ENCODE measurements at regions not wholly inside any gene's neighbourhood (a gene's known extent, or its start where the extent isn't known, plus 50 kb on each side); places are given as distances from the start of the nearest gene placed in this dataset.

DNA sequence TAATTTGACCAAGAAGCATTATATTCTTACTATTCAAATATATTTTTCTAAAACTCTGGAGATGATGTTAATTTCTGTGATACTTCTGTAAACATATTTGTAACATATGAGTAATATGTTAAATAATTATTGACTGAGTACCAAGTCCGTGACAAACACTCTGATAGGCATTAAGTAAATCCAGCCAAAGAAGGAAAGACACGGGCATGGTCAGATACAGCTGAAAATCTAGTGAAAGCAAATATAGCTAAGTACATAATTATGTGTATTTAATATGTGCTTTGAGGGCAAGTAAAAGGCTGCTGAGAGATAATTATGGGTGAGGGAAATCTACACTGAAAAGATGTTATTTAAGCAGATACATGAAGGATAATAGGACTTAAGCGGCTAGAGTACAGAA, 1263.6 kb upstream of the ADGRL3 start:
- no peak for DNase-seq

DNA sequence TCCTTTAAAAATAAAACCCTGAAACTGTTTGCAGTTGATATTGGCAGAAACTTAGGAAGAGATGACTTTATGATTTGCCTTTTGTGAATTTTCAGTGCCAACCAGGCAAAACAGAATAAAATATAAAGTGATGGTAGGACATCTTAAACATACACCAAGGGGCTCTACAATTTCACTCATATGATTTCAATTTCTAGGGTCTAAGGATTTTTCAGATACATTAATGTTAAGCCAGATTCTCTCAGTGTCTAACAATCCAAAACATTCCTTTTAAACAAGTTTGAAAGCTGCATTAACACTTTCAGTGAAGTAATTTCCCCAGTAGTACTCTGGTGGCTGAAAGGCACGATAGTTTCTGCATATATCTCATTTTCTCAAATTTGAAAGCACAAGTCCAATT, 1262.0 kb upstream of the ADGRL3 start:
- DNase-seq: no peak

DNA sequence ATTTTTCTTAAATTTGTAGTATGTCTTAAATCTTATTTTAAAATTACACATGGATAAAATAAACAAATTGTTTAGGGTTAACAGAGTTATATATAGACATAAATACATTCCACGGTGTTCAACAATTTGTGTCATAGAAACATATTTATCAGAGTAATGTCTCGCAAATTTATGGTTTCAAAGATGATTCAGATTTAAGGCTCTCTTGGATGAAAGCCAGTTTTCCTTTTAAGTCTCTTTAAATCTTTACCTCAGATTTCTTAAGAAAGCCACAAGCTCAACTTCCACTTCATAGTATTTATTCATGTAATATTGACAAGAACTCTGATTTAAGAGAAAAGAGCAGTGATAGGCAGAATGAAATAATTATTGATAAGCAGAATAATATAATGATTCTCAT, 1254.8 kb upstream of the ADGRL3 start:
- no peak for DNase-seq

DNA sequence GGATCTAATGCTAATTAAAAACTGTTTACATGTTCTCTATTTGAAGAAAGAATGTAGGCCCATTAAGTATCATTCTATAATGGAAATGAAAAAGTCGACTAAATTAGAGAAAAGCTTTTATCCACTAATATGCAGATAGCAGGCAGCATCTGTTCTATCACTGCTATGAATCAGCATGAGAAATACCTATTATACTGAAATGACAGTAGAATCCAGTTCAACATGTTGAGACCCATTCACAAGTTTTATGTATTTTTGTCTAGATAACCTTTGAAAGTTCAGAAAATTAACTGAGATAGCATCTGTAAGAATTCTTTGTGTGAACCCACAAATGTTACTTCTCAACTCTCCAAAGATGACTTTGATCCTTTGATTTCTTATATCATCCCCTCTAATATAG, 1254.4 kb upstream of the ADGRL3 start:
- DNase-seq: no peak

DNA sequence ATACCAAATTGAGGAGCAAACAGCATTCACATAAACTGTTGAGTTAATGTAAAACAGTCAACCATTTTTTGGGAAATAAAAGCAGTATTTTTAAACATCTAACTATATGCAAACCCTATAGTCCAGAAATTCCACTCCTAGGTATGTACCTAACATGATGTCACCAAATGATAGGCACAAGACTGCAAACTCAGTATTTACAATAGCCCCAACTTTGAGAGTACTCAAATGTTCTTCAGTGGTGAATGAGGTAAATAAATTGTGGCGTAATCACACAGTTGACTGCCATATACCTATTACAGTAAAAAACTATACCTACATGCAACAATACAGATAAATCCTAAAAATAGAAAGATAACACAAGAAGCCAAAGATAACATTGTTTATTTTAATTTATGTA, 1243.8 kb upstream of the ADGRL3 start:
- DNase-seq: no peak

DNA sequence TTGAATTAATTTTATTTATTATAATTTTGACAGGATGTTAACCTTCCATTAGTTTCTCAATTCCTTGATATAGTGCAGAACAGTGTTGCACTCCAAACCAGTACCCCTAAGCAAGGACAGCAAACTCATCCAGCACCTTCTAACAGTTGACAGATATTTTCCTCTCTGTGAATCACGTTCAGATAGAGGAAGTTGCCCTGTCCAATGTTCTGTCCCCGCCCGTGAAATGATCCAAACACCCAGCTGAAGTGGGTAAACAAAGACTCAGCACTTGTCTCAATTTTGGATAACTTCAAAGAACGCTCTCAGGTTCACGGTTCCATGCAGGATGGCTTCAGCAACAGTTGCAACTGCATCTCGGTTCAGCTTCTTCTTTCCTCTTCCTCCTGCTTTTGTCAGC, 1240.0 kb upstream of the ADGRL3 start:
- no peak for DNase-seq

DNA sequence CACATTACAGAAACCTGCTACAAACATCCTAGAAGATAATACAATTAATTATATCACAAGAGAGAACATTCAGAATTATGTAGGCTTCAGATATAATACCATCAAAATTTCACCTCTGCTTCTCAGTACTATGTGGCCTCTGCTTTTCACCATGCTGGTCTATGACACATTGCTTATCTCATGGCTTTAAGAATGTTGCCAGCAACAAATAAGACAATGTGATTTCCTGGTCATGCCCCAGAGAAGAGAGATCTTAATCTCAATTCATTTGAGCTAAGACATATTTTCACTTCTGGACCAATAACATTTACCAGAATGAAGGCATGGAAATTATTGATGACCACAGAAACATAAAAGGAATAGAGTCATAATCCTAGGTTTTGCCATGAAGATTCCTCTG, 1233.4 kb upstream of the ADGRL3 start:
- DNase-seq: no peak

DNA sequence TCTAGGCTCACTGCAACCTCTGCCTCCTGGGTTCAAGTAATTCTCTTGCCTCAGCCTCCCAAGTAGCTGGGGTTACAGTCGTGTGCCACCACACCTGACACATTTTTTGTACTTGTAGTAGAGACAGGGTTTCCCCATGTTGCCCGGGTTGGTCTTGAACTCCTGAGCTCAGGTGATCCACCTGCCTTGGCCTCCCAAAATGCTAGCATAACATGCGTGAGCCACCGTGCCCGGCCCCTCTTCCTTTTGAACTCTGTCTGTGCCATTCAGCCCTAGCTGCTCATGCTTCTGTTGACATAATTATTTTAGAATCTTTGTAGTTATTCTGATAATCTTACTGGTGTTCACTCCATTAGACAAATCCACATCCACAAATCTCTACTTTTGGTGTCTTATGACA, 1231.3 kb upstream of the ADGRL3 start:
- no peak for DNase-seq

DNA sequence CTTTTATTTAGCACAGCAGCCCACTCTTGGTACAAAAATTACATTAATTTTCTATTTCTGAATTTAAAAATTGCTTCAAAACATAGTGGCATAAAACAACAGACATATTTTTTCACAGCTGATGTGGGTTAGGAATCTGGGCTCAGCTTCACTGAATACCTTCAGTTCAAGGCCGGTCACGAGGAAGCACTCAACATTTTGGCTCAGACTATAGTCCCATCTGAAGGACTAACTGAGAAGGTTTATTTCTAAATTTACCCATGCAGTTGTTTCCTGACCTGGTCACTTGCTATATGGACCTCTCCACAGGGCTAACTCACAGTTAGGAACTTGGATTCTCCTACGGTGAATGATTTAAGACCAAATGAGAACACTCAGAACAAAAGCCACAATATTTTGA, 1230.2 kb upstream of the ADGRL3 start:
- DNase-seq: no peak

DNA sequence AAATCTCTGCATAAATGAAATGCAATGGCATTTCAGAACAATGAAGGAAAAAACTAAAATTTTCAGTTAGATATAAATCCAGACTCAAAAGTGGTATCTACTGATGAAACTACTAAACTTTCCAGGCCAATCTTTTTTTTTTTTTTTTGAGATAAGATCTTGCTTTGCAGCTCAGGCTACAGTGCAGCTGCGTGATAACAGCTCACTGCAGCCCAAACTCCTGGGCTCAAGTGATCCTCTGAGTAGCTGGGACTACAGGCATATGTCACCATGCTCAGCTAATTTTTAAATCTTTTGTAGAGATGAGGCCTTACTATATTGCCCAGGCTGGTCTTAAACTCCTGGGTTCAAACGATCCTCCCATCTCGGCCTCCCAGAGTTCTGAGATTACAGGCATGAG, 1228.2 kb upstream of the ADGRL3 start:
- DNase-seq: no peak

DNA sequence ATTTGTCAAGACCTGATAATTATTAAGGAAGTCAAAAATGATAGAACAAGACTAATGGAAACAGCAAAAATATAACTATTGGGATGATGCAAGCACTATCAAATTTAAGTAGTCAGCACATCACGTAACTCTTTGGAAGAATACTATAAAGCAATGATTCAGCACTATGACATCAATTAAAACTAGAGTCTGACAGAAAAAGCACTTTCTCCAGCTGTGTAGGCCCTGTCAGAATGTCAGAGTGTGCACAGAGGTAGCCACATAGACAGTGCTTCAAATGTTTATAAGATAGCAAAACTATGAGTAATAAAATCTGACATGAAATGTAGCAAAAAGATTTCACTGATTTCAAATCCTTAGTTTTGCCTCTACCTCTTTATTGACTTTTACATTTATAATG, 1226.6 kb upstream of the ADGRL3 start:
- DNase-seq: no peak

DNA sequence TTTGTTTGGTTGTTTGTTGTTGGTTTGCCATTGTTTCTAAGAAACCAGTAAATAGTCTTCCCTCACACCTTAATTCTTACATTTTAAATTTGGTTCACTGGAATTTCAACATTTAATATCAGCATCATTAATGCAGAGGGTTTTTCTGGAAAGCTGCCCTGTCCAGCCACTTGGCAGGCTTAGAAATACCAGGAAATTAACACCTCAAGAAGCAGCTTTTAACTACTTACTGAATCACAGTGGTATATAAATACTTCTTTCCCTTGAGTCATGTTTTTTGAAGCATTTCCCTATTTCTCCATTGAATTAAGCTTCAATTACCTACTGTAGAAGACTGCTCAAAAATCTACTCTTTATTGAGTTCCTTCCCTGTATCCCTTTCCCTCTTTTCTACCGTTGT, 1221.1 kb upstream of the ADGRL3 start:
- DNase-seq: no peak

DNA sequence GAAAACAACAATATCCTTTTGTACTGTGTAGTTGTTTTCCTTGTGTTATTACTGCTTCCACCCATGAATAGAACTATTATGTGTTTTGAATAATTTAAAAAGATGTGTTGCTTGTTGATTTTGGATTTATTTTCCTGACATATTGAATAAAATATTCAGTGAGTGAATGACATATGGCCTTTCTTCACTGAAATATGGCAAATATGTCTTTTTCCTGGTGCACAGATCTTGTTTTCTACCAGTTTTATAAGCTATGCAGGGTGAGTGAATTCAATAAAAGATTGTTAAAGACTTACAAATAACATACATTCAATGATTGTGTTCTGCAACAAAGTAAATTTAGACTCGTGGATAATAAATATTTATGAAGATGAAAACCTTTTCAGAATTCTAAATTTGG, 1216.3 kb upstream of the ADGRL3 start:
- DNase-seq: no peak

DNA sequence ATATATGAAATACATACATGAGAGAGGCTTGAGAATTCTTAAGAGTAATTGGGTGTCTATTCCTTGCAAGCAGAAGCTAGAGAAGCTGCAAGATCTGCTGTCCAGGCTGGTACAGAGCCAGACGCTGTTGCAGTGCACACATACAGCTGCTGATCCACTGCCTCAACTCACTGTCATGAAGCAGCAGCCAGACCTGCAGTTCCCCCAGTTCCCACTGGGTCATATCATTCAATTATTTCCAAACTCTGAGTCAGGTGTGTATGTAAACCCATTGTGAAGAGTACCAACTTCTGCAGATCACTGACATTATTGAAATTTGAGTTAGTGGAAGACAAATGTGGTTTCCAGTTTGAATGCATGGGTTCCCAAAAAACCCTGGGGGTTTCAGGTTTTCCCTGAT, 1212.8 kb upstream of the ADGRL3 start:
- DNase-seq: no peak

DNA sequence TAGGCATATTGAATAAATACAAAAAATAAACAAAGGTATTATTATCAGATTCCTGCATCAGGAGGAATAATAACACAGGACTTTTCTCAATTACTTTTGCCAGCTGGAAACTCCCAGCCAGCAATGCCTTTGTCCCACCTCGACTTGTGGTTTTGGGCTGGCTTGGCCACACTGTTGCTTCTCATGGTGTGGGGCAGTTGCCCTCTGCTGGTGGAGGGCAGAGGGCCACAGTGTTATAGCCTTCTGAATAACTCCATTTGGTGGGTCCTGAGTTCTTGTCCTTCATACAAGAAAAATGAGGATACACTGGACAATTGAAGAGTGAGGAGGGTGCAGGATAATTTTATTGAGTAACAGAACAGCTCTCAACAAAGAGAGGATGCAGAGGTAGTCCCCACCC, 1206.0 kb upstream of the ADGRL3 start:
- DNase-seq: no peak

DNA sequence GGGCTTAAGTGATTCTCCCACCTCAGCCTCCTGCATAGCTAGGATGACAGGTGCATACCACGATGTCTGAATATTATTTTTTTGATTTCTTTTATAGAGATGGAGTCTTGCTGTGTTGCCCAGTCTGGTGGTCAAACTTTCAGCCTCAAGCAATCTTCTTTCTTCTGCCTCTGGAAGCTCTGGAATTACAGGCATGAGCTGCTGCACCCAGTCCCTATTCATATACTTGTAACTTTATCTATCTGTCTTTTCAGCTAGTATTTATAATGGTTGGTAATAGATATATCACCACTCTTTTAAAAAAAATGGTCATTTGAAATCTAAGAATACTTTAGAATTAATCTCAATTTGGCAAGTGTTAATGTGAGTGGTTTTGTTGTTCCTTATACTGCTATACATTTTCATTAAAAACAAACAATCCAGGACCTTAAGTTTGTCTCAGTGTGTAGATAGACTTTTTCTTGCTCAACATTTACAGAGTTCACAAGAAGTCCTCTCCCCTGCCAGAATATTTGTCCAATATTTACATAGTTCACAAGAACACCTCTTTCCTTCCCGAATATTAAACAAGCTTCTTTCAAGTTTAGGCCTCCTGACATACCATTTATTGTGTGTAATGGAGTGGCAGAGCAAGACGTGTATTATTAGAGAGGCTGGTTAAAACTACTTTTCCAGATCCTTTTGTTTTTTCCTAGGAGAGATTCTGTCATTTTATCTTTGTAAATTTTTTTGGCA, 1197.4 kb upstream of the ADGRL3 start:
- DNase-seq: no peak

DNA sequence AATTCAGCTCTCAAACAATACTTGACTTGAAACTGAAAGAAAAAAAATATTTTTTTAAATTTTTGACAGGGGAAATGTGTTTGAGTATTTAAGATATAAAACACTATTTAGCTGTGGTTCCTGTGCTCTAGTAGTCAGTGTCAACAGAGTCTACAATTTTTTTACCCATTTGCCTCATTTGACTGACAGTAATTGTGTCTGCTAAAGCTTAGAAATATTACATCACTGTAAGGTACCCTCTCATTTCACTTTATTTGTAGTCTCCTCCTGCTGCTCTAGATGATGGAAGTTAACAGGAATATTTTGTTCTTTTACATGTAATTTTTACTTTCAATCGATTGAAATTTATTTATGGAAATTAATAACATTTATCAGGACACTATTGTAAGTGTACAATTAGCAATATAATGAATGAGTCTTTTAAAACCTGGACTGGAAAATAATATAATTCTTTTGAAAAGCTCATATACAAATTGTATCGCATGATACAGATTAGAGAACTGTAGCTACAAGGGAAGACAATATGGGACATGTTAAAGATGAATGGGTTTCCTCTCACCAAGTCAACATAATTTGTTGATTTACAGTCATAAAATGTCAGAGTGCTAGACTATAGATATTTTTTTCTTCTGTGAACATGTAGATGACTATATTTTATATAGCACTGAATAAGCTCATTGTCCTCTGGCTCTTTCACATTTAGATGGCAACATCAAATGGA, 1186.5 kb upstream of the ADGRL3 start:
- DNase-seq: no peak

DNA sequence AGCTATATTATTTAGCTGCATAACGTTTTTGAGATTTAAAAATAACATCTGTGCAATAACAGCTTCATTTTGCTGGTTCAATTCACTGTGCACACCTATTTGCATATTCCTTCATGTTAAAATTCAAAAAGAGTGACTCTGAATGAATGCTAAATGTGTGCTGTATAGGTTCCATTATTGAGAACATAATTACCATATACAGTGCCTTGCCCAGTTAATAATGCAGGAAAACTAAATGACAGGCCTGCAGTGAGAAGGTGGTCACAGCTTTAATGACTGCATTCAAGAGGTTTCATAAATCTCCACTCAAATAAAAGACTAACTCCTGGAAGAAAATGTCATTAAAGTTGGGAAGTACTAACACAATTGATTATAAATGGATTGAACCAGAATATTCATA, 1183.2 kb upstream of the ADGRL3 start:
- DNase-seq: no peak

DNA sequence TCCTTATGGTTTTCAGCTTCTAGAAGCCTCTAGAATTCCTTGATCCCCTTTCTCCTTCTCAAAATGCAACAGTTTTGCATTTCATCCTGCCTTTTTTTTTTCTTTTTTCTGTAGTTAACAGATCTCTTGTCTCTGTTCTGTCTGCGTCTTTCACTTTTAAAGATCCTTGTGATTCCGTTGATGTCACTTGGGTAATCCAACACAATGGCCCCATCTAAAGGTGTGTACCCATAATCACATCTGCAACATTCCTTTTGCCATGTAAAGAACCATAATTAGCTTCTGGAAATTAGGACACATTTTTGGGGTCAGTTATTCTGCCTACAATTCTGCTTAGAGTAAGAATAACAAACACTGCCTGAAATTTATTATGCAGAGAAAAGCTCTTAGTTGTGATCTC, 1180.9 kb upstream of the ADGRL3 start:
- no peak for DNase-seq

DNA sequence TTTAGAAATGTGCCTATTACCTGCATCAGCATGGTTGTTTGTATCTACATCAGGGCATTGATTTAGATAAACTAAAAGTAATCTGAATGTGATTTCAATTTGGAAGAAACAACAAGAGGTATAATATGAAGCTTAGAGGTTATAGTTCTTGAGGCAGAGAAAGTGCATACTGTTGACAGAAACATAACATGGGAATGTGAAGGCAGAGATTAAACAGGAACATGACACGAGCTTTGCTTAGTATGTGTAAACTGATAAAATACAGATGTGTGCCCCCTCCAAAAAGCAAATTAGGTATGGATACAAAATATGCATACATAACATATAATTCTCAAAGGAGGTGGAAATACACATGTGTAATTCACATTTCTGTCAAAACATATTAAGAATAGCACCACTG, 1180.2 kb upstream of the ADGRL3 start:
- no peak for DNase-seq

DNA sequence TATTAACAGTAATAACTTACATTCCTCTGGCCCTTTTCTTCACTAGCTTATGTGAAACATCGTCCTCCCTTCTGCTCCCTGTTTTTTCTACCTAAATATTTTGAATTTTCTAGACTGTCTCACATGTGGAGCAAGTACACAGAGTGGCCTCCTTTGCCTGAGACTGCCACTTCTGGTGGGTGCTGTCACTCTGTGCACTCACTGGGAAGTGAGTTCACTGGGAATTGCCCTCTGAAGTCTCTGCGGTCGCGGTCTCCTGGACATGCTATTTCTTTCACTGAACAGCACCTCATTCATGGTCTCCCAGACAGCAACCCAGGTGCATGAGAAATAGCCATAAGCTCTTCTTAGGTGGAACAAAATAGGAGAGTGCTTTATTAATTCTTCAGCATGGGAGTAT, 1179.7 kb upstream of the ADGRL3 start:
- DNase-seq: no peak

DNA sequence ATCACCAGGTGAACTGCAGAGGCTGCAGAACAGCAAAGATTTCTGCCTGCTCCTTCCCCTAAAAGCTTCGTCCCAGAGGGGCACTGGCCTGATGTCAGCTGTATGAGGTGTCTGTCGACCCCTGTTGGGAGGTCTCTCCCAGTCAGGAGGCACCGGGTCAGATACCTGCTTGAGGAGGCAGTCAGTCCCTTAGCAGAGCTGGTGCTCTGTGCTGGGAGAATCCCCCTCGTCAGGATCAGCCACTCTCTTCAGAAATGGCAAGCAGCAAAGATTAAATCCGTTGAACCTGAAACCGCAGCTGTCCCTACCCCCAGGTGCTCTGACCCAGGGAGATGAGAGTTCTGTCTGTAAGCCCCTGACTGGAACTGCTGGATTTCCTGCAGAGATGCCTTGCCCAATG, 1166.3 kb upstream of the ADGRL3 start:
- DNase-seq: no peak

DNA sequence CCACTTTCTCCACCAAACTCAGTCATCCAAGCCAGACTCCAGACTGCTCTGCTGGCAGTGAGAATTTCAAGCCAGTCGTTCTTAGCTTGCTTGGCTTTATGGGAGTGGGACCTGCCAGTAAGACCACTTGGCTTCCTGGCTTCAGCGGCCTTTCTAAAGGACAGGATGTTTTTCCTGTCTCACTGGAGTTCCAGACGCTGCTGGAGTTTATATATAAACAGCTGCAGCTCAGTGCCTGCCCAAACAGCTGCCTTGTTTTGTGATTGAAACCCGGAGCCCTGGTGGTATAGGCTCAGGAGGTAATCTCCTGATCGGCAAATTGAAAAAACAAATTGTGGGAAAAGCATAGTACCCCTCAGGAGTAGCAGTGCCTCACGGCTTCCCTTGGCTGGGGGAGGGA, 1165.8 kb upstream of the ADGRL3 start:
- DNase-seq: no peak

DNA sequence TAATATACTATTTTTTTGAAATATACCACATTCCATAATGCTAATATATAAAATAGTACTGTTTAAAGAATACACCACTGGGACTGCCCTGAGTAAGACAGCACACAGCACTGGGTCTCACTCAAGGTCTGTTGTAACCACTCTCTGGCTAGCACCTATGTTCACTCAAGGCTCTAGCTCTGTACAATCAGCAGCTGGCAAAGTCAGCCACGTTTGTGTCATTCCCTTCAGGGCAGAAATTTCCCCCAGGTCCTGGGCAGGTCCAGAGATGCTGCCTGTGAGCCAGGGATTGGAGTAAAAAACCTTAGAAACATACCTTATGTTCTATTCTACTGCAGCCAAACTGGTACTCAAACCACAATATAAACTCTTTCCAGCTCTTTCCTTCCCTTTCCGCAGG, 1160.2 kb upstream of the ADGRL3 start:
- DNase-seq: no peak

DNA sequence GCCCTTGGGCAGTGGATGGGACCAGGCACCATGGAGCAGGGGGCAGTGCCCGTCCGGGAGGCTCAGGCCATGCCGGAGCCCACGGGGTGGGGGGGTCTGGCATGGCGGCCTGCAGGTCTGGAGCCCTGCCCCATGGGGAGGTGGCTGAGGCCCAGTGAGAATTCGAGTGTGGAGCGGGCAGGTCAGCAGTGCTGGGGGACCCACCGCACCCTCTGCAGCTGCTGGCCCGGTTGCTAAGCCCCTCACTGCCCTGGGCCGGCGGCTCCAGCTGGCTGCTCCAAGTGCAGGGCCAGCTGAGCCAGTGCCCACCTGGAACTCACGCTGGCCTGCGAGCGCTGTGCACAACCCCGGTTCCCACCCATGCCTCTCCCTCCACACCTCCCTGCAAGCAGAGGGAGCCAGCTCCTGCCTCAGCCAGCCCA, 1157.9 kb upstream of the ADGRL3 start:
- DNase-seq: no peak

Data from T1000 (cell line).